IPS DF 19.7 (cell line): ENCODE measurements at regions not wholly inside any gene's neighbourhood (a gene's known extent, or its start where the extent isn't known, plus 50 kb on each side); places are given as distances from the start of the nearest gene placed in this dataset.
"Not testable (repeated sequence)": the region's sequence is repeated elsewhere in the genome, so short reads cannot be mapped to it uniquely, and the experiment has no call there.

Experiments
- DNase-seq: peaks from one replicate; pipeline ENCODE4 v3.0.0-alpha.2; 2013; ENCODE audit warnings: low read depth, low spot score

GRCh38 chr9:21597284-21597683, 115.2 kb upstream of the IFNE start:
- DNase-seq = no peak

- DNase-seq = no peak
These were observed 116.6 kb upstream of the IFNE start for GRCh38 chr9:21598749-21599148.

- DNase-seq = no peak
These were observed 123.4 kb upstream of the IFNE start for GRCh38 chr9:21605489-21605931.

GRCh38 chr9:21607576-21607975, 125.5 kb upstream of the IFNE start:
- no peak for DNase-seq

GRCh38 chr9:21608200-21608599, 126.1 kb upstream of the IFNE start:
- no peak for DNase-seq

- DNase-seq = no peak
These were observed 127.4 kb upstream of the IFNE start for GRCh38 chr9:21609506-21609905.

GRCh38 chr9:21611891-21612290, 129.8 kb upstream of the IFNE start:
- no peak for DNase-seq

GRCh38 chr9:21615018-21615417, 132.9 kb upstream of the IFNE start:
- no peak for DNase-seq

- no peak for DNase-seq
These were observed 133.3 kb upstream of the IFNE start for GRCh38 chr9:21615446-21615845.

- DNase-seq = no peak
These were observed 134.1 kb upstream of the IFNE start for GRCh38 chr9:21616082-21616778.

- no peak for DNase-seq
These were observed 142.8 kb upstream of the IFNE start for GRCh38 chr9:21624675-21625644.

GRCh38 chr9:21626493-21626892, 144.4 kb upstream of the IFNE start:
- no peak for DNase-seq

- DNase-seq = not testable (repeated sequence)
These were observed 146.8 kb upstream of the IFNE start for GRCh38 chr9:21628954-21629353.

GRCh38 chr9:21634951-21635350, 152.8 kb upstream of the IFNE start:
- DNase-seq = no peak

- peak; percentile 5 for DNase-seq
These were observed 156.0 kb upstream of the IFNE start for GRCh38 chr9:21638104-21638503.

GRCh38 chr9:21653091-21653490, 149.3 kb upstream of the MTAP start:
- DNase-seq = no peak

GRCh38 chr9:21653589-21653988, 148.8 kb upstream of the MTAP start:
- no peak for DNase-seq

- DNase-seq = no peak
These were observed 145.4 kb upstream of the MTAP start for GRCh38 chr9:21656776-21657674.

GRCh38 chr9:21657966-21658667, 144.3 kb upstream of the MTAP start:
- no peak for DNase-seq

GRCh38 chr9:21660976-21661375, 141.5 kb upstream of the MTAP start:
- no peak for DNase-seq

GRCh38 chr9:21661626-21662025, 140.8 kb upstream of the MTAP start:
- DNase-seq = no peak
